Ishikawa (cell line): ENCODE measurements at regions not wholly inside any gene's neighbourhood (a gene's known extent, or its start where the extent isn't known, plus 50 kb on each side); places are given as distances from the start of the nearest gene placed in this dataset.

Experiments
- RAD21 ChIP-seq: IDR thresholded peaks from 2 replicates; pipeline ENCODE4 v1.6.1; 2012; ENCODE audit warnings: low read depth
- TF ChIP-seq, protein P1 (sequence below): IDR thresholded peaks from 2 replicates; pipeline ENCODE4 v1.6.1; 2012

DNA sequence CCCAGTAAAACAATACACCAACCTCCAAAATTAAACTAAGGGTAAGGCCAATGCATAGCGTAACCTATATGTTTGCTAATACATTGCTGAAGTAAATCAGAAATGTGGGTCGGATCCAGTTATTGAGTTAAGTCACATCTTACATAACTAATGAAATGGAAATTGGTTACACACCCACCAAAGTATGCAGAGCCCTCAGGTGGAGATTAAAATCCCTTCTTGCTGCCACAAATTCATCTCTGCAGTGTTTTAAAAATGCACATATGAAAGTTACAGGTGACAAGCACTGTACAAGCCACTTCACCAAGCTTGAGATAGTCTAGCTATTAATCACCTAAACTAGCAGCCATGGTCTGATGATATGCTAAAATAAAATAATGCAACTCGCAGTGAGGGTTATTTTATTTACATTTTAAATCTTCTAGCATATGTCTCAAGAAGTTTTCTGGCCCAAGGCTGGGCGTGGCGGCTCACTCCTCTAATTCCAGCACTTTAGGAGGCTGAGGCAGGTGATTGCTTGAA is 130.6 kb downstream of the AQP9 start:
- TF ChIP-seq, protein P1, sequence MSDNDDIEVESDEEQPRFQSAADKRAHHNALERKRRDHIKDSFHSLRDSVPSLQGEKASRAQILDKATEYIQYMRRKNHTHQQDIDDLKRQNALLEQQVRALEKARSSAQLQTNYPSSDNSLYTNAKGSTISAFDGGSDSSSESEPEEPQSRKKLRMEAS, result no peak
- no peak for TF ChIP-seq RAD21
